ENCODE measurements at regions not wholly inside any gene's neighbourhood (a gene's known extent, or its start where the extent isn't known, plus 50 kb on each side); places are given as distances from the start of the nearest gene placed in this dataset.

GRCh38 chr10:53222806-53223205 is 450.2 kb upstream of the MBL2 start:
- Histone ChIP-seq H3K4me3 (ENCODE audit: low read depth, low read length) (no peak overlapping the region), H3K36me3 (ENCODE audit: control insufficient read depth, insufficient read depth, low read length) (no peaks in the 10 kb centered on the region), H3K27me3 (replicated peaks; ENCODE audit: control insufficient read depth, insufficient read depth, low read length) (no peaks in the 10 kb centered on the region), H3K4me1 (no peaks in the 10 kb centered on the region), H3K9me3 (peaks cover 3% of the 10 kb centered on the region; the same call in 1 of the 2 replicates)
- intact Hi-C loops (cut with micrococcal nuclease; ENCODE audit: unreplicated experiment) = no loop called here
- CTCF ChIA-PET = no interaction called here
- no TSS peak for BruUV-seq (replicated peaks)
- no peak for TF ChIP-seq CTCF (IDR thresholded peaks at IDR 0.05; ENCODE audit: insufficient read depth in 1 of 2, low read depth in 1 of 2, low read length in 1 of 2, severe bottlenecking in 1 of 2, unreplicated experiment in 1 of 2)
- no peaks in the 10 kb centered on the region for H3K36me3 Mint-ChIP-seq (ENCODE audit: insufficient read depth, unreplicated experiment)
- no peak for DNase-seq
- no peak overlapping the region for H3K27ac Mint-ChIP-seq (ENCODE audit: unreplicated experiment)
- H3K9me3 Mint-ChIP-seq (ENCODE audit: unreplicated experiment) = no peaks in the 10 kb centered on the region
- H3K4me3 Mint-ChIP-seq (ENCODE audit: unreplicated experiment) = no peak overlapping the region
- H3K4me1 Mint-ChIP-seq (ENCODE audit: low read depth, unreplicated experiment) = no peaks in the 10 kb centered on the region
- POLR2A ChIA-PET = no interaction called here
- H3K27me3 Mint-ChIP-seq (ENCODE audit: insufficient read depth, unreplicated experiment) = no peaks in the 10 kb centered on the region

GRCh38 chr10:53209944-53210611 is 437.5 kb upstream of the MBL2 start:
- DNase-seq = peak in 1 of 2 experiments; percentile 45

GRCh38 chr10:53183733-53184132 is 411.1 kb upstream of the MBL2 start:
- no peaks in the 10 kb centered on the region for H3K36me3 Mint-ChIP-seq (ENCODE audit: insufficient read depth, unreplicated experiment)
- POLR2A ChIA-PET = no interaction called here
- H3K9me3 Mint-ChIP-seq (ENCODE audit: unreplicated experiment) = peaks cover 17% of the 10 kb centered on the region
- no peak for DNase-seq
- Histone ChIP-seq H3K4me1 (no peaks in the 10 kb centered on the region), H3K4me3 (ENCODE audit: low read depth, low read length) (no peak overlapping the region), H3K9me3 (peaks cover 6% of the 10 kb centered on the region; the same call in 1 of the 2 replicates), H3K36me3 (ENCODE audit: control insufficient read depth, insufficient read depth, low read length) (no peaks in the 10 kb centered on the region), H3K27me3 (replicated peaks; ENCODE audit: control insufficient read depth, insufficient read depth, low read length) (no peaks in the 10 kb centered on the region)
- H3K4me1 Mint-ChIP-seq (ENCODE audit: low read depth, unreplicated experiment) = no peaks in the 10 kb centered on the region
- CTCF ChIA-PET = no interaction called here
- no peak overlapping the region for H3K4me3 Mint-ChIP-seq (ENCODE audit: unreplicated experiment)
- no peak overlapping the region for H3K27ac Mint-ChIP-seq (ENCODE audit: unreplicated experiment)
- H3K27me3 Mint-ChIP-seq (ENCODE audit: insufficient read depth, unreplicated experiment) = no peaks in the 10 kb centered on the region
- BruUV-seq (replicated peaks) = no TSS peak
- intact Hi-C loops (cut with micrococcal nuclease; ENCODE audit: unreplicated experiment) = no loop called here
- TF ChIP-seq CTCF (IDR thresholded peaks at IDR 0.05; ENCODE audit: insufficient read depth in 1 of 2, low read depth in 1 of 2, low read length in 1 of 2, severe bottlenecking in 1 of 2, unreplicated experiment in 1 of 2) = no peak

More at GRCh38 chr10:53209944-53210611, 437.5 kb upstream of the MBL2 start:
- Histone ChIP-seq H3K27me3 (replicated peaks; ENCODE audit: control insufficient read depth, insufficient read depth, low read length) (no peaks in the 10 kb centered on the region), H3K4me3 (ENCODE audit: low read depth, low read length) (no peak overlapping the region), H3K36me3 (ENCODE audit: control insufficient read depth, insufficient read depth, low read length) (no peaks in the 10 kb centered on the region), H3K9me3 (no peaks in the 10 kb centered on the region), H3K4me1 (0 out of 2 replicates have a peak, but pooled peaks cover 3% of the 10 kb centered on the region)
- POLR2A ChIA-PET = no interaction called here
- H3K36me3 Mint-ChIP-seq (ENCODE audit: insufficient read depth, unreplicated experiment) = no peaks in the 10 kb centered on the region
- H3K27me3 Mint-ChIP-seq (ENCODE audit: insufficient read depth, unreplicated experiment) = peaks cover 2% of the 10 kb centered on the region
- no peaks in the 10 kb centered on the region for H3K4me1 Mint-ChIP-seq (ENCODE audit: low read depth, unreplicated experiment)
- TF ChIP-seq CTCF (IDR thresholded peaks at IDR 0.05; ENCODE audit: insufficient read depth in 1 of 2, low read depth in 1 of 2, low read length in 1 of 2, severe bottlenecking in 1 of 2, unreplicated experiment in 1 of 2) = peak; percentile 77
- BruUV-seq (replicated peaks) = no TSS peak
- CTCF ChIA-PET = interaction anchor here (0.6 to 1.8 kb wide), 7 partner anchors 46 to 393 kb away, joined by 3 to 10 read pairs (median 4); no protein-coding TSS in a partner anchor
- intact Hi-C loops (cut with micrococcal nuclease; ENCODE audit: unreplicated experiment) = loop anchor here (1.0 to 5.0 kb wide), 9 partner anchors 82 to 1192 kb away; no protein-coding TSS in a partner anchor
- H3K4me3 Mint-ChIP-seq (ENCODE audit: unreplicated experiment) = no peak overlapping the region
- peaks cover 15% of the 10 kb centered on the region for H3K9me3 Mint-ChIP-seq (ENCODE audit: unreplicated experiment)
- H3K27ac Mint-ChIP-seq (ENCODE audit: unreplicated experiment) = no peak overlapping the region
